GM19023 (cell line): ENCODE measurements at regions not wholly inside any gene's neighbourhood (a gene's known extent, or its start where the extent isn't known, plus 50 kb on each side); places are given as distances from the start of the nearest gene placed in this dataset.

ENCODE experiments used
- ATAC-seq: cut with Tn5 transposase; IDR thresholded peaks from one replicate; pipeline ENCODE4 v1.9.1; 2021; ENCODE audit warnings: mild to moderate bottlenecking, moderate library complexity; ENCODE audit not compliant: unreplicated experiment

GRCh38 chr12:123078120-123078465 lies 72.8 kb downstream of the PITPNM2 start:
- no peak for ATAC-seq

- no peak for ATAC-seq
Observed at GRCh38 chr12:123077298-123078119, 73.4 kb downstream of the PITPNM2 start.

GRCh38 chr12:123076604-123077297 lies 74.1 kb downstream of the PITPNM2 start:
- ATAC-seq, result no peak

DNA sequence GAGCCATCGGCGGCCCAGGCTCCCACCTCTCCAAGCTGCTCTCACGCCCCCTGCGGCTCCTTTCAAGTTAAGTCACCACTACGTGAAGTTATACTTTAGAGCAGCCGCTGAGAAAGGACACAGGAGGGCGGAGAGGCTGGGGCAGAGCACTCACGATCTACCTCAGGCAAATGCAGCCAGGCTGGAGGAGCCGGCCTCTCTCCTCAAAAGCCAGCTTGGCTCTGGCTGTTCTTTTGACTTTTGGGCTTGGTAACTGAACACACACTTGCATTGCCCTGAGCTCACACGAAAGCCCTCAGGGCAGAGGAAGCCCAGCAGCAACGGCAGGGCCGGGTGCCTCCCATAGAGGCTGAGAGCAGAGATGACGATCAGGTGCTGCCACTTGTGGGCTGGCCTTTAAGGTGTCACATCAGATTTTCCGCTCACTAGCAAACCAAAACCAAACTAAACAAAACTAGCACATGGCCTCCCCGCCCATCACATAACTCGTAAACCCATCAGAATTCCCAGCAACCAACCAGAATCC lies 75.2 kb downstream of the PITPNM2 start:
- peak; percentile 47 for ATAC-seq

- ATAC-seq, result no peak
Observed at GRCh38 chr12:123075087-123075645, 75.7 kb downstream of the PITPNM2 start.

GRCh38 chr12:123073962-123074801 lies 76.7 kb downstream of the PITPNM2 start:
- no peak for ATAC-seq

- no peak for ATAC-seq
Observed at GRCh38 chr12:123073292-123073691, 77.6 kb downstream of the PITPNM2 start.

DNA sequence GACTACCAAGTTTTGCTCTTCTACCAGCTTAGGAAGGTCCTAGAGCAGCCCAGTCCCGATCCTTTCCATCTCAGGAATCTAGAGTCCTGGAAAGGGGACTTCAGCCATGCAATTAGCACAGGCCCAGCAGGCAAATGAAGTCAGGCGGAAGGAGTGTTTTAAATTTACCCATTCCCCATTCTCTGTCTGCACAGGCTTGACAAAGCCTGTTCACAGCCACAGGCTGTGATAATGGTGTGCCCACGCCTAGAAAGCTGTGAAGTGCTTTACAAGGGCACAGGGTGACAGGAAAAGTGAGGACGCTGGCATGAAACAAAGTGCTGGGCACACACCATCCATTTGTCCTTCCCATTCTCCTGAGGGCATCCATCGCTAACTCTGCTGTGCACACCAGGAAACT lies 79.0 kb downstream of the PITPNM2 start:
- no peak for ATAC-seq

DNA sequence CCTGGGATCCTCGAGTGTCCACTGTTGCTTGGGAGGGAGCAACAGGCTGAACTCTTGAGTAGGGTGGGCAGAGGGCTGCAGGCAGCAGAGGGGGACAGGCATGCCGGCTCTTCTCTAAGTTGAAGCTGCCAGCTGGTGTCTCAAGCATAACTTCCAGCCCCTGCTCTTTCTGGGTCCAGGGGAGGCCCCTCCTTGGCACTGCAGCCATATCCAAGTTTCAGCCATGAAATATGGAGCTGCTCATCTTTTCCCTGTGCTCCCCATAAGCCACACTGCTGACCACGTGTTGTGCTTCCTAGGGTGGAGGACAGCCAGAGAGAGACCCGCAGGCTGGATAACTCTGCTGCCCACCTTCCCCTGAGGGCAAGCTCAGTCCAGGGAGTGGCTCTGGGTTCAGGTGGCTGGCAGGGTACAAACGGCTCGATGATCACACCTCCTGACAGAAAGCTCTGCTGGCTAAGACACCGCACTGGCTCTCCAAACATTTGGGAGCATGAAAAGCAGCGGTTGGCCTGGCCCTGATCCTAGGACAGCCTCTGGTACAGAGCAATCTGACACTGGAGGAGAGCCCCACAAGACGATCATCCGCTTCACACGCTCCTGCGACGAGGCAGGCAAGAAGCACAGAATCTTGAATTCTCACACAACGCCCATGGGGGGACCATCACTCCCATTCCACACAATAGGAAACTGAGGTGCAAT lies 79.6 kb downstream of the PITPNM2 start:
- ATAC-seq, result no peak

GRCh38 chr12:123070267-123071081 lies 80.4 kb downstream of the PITPNM2 start:
- ATAC-seq, result no peak

GRCh38 chr12:123069436-123070266 lies 81.2 kb downstream of the PITPNM2 start:
- ATAC-seq, result no peak

DNA sequence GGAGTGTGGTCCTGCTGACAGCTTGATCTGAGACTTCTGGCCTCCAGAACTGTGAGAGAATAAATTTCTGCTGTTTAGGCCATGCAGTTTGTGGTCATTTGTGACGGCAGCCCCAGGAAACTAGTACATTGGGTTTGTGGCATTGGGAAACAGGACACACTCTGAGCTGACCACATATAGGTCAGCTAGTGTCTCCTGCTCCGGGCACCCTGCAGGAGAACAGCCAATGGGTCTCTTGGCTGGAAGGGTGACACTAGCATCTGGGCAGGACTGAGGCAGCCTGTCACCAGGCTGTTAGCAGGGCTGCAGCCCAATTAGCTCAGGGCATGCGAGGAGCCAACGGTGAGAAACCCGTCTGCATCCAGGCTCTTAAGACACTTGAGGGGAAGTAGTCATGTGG lies 83.2 kb downstream of the PITPNM2 start:
- ATAC-seq, result no peak

DNA sequence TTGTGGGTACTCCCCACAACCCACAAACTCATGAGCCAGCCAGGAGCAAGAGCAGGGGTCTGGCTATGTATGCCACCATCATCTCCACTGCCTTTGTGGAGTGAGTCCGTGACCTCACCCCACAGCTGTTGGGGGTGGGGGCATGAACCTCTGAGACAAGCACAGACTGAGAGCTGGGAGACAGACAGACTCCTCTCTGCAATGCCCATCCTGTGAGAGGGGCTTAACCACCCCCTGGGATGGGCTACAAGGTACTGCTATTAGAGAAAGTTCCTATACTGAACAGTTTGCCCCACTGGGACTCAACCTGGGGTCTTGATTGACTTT lies 84.5 kb downstream of the PITPNM2 start:
- no peak for ATAC-seq

DNA sequence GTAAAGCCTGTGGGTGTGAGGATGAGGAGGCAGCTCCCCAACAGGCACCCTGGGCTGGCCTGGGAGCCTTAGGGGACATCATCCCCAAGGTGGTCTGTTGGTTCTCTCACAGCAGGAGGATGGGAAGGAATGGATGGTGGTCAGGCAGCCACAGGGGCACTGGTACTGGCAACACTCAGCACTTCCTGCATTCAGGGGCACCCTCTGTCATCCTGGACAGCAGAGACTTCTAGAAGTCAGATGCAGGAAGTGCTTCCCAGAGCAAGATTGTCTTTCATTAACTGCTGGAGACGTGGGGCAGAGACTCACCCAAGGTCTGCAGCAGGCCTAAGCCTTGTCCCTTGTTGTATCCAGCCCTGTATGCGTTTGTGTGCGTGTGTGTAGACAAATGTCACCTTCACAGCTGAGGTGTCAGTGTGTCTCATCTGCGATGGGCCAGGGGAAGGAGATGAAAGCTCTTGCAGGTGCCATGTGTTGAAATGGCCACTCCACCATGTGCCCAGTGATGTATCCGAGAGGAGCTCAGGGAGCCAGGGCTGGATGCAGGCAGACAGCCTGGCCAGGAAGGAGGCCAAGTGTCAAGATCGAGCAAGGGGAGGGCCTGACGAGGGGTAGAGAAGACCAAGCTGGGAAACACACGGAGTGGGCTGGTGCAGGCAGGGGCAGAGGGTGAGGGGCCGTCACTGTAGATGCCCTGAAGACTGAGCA lies 85.1 kb downstream of the PITPNM2 start:
- no peak for ATAC-seq

GRCh38 chr12:123064885-123065619 lies 84.6 kb downstream of the ARL6IP4 start:
- ATAC-seq, result no peak

GRCh38 chr12:123064366-123064765 lies 83.9 kb downstream of the ARL6IP4 start:
- no peak for ATAC-seq

GRCh38 chr12:123063535-123063934 lies 83.1 kb downstream of the ARL6IP4 start:
- ATAC-seq, result no peak
